KOPT-K1 (cell line): ENCODE measurements at regions not wholly inside any gene's neighbourhood (a gene's known extent, or its start where the extent isn't known, plus 50 kb on each side); places are given as distances from the start of the nearest gene placed in this dataset.
"Not testable (repeated sequence)": the region's sequence is repeated elsewhere in the genome, so short reads cannot be mapped to it uniquely, and the experiment has no call there.

ENCODE experiments used
- H3K27ac ChIP-seq: fragments of 200-600 bp; sonication (generic); 2 replicates; pipeline ENCODE4 v1.5.1; 2016; ENCODE audit warnings: antibody characterized with exemption, mild to moderate bottlenecking, low read depth, low read length; ENCODE audit not compliant: poor library complexity, severe bottlenecking
- H3K36me3 ChIP-seq: fragments of 200-600 bp; sonication (generic); 2 replicates; pipeline ENCODE4 v1.5.1; 2017; ENCODE audit warnings: antibody characterized with exemption, mild to moderate bottlenecking, low read length, moderate library complexity; ENCODE audit not compliant: insufficient read depth
- H3K9me3 ChIP-seq: fragments of 200-600 bp; sonication (generic); 2 replicates; pipeline ENCODE4 v1.5.1; 2017; ENCODE audit warnings: antibody characterized with exemption, low read length, mild to moderate bottlenecking; ENCODE audit not compliant: insufficient read depth, poor library complexity, severe bottlenecking

GRCh38 chr7:108911016-108911415 is 341.3 kb downstream of the DNAJB9 start:
- no peaks in the 10 kb centered on the region for H3K9me3 ChIP-seq
- H3K36me3 ChIP-seq = no peaks in the 10 kb centered on the region
- no peak overlapping the region for H3K27ac ChIP-seq

DNA sequence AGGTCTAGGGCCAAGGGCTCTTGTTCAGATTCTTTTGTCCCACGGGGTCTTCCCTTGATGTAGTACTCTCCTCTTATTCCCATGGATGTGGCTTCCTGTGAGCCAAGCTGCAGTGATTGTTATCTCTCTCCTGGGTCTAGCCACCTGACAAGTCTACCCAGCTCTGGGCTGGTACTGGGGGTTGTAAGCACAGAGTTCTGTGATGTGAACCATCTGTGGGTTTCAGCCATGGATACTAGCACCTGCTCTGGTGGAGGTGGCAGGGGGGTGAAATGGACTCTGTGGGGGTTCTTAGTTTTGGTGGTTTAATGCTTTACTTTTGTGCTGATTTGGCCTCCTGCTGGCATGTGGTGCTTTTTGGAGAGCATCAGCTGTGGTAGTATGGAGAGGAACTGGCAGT is 350.8 kb downstream of the DNAJB9 start:
- Histone ChIP-seq H3K9me3 (no peaks in the 10 kb centered on the region), H3K27ac (no peak overlapping the region), H3K36me3 (no peaks in the 10 kb centered on the region)

- H3K36me3 ChIP-seq, H3K9me3 ChIP-seq, H3K27ac ChIP-seq: not testable (repeated sequence)
These were observed 373.4 kb downstream of the DNAJB9 start for GRCh38 chr7:108943048-108943447.

DNA sequence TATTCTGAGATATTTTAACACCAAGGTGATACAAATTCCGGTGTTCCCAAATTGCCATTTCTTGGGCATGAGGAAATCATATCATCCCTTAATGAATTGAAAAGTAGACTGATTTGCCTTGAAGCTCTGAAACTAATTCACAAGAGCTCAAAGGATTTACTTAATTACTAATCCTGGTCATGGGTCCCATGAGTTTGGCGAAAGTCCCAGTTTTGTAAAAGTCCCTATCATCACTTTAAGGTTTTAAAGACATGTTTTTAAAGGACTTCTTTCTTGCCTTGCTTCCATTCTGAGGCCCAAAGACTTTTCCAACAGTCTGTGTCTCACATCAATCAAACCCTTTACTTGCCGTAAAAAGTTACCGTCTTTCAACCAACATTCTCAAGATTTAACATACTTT is 377.9 kb downstream of the DNAJB9 start:
- Histone ChIP-seq H3K27ac (no peak overlapping the region), H3K9me3 (no peaks in the 10 kb centered on the region), H3K36me3 (no peaks in the 10 kb centered on the region)

DNA sequence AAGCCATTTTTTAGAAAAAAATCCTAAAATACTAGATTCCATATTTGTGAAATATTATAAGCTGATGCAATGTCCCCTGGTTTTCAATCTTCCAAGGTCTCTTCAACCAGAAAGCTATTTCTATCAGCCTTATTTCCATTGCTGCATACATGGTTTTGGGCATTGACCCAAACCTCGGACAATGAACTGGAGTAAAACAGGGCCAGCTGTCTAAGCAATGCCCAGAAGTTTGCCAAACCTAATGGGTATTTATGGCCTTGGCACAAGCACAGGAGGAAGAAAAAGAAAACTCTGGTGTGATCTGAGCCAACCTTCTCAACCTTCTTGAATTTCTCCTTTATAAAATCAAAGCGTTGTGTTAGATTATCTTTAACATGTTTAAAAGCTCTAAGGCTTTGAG is 402.3 kb downstream of the DNAJB9 start:
- H3K9me3 ChIP-seq = no peaks in the 10 kb centered on the region
- H3K27ac ChIP-seq = no peak overlapping the region
- no peaks in the 10 kb centered on the region for H3K36me3 ChIP-seq

- H3K27ac ChIP-seq = no peak overlapping the region
- H3K36me3 ChIP-seq = no peaks in the 10 kb centered on the region
- no peaks in the 10 kb centered on the region for H3K9me3 ChIP-seq
These were observed 403.4 kb downstream of the DNAJB9 start for GRCh38 chr7:108973075-108973474.

DNA sequence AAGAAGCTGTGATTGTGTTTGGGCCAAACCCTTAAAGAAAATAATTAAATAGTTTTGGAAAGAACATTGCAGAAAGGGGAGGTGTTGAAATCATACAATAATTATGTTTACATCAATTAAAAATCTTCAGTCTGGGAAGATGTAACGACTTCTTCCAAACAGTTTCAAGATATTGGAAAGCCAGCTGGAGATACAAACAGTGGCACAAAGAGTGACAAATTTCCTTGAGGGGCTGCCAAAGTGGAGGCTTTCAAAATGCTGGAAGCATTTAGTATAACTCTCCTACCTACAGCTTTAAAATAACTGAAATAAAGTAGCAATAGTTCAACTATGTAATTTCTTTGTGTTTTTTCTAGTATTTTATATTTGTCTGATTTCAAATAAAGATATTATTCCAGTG is 405.0 kb downstream of the DNAJB9 start:
- no peak overlapping the region for H3K27ac ChIP-seq
- H3K36me3 ChIP-seq = no peaks in the 10 kb centered on the region
- no peaks in the 10 kb centered on the region for H3K9me3 ChIP-seq

GRCh38 chr7:108985037-108985436 is 415.4 kb downstream of the DNAJB9 start:
- H3K36me3 ChIP-seq = no peaks in the 10 kb centered on the region
- no peak overlapping the region for H3K27ac ChIP-seq
- no peaks in the 10 kb centered on the region for H3K9me3 ChIP-seq

DNA sequence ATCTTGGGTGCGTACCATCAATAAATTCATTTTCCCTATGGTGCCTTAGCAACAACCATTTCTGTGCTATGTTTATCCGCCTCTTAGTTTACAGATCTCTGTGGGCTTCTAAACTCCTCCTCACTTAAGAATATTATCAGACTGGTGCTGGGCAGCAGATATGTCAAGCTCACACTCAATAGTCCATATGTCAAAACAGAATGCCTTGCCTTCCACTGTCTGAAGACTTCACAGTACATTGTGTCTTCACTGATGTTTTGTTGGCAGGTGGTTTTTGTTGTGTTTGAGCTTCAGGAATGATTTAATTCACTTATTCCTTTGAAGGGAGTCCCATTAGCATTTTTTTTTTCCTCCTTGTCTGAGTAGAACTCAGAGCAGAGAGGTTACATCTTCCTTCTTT is 419.6 kb downstream of the DNAJB9 start:
- H3K27ac ChIP-seq = no peak overlapping the region
- H3K9me3 ChIP-seq = no peaks in the 10 kb centered on the region
- no peaks in the 10 kb centered on the region for H3K36me3 ChIP-seq

DNA sequence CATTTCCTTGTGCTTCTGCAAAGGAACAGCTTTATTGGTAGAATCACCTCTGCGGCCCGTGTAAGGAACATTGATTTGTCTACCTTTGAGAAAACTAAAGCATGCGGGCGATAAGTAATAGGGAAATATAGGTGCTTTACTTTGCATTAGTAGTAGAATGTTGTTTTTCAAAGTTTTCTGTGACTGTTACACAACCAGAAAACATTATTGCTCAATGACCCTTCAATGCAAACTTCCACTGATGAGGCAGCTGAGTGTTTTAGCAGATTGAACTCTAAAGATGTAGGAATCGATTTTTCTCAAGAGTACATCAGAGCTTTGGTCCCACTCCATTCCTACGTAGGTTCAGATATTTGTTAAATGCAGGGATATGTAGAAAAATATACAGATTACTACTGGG is 427.8 kb downstream of the DNAJB9 start:
- Histone ChIP-seq H3K27ac (no peak overlapping the region), H3K9me3 (no peaks in the 10 kb centered on the region), H3K36me3 (no peaks in the 10 kb centered on the region)

DNA sequence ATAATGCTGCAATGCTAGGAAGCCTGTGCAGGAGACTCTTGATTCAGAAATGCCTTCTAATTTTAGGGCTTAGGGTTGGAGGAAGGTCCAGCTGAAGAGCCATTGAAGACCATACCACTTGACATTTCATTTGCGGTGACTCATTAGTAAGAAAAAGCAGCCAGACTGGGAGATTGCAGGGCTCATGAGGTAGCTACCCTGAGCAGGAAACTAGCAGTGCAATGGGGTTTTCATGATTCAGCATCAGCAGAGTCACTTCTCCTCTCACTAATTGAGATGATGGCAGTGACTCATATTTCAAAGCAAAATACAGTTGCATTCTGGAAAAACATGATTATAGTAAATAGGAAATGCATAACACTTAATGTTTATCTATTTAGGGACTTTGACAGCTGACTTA is 434.1 kb downstream of the DNAJB9 start:
- no peak overlapping the region for H3K27ac ChIP-seq
- no peaks in the 10 kb centered on the region for H3K9me3 ChIP-seq
- H3K36me3 ChIP-seq = no peaks in the 10 kb centered on the region

DNA sequence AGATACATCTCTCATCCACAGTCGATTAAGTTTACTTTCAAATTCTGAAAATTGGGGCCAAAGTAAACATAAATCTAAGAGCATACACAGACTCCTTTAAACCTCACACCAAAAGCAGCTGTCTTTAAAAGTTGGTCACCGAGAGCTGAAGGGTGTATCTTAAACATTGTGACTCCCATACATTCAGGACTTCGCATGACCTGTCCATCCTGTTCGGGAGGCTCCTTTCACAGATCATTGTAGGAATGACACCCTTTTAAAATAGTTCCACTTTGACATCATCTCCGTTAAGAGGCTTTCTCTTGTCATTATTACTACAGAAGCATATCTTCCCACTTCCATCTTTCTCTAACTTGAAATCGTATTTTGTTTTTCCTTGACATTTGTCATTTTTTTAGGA is 440.0 kb downstream of the DNAJB9 start:
- H3K9me3 ChIP-seq = no peaks in the 10 kb centered on the region
- no peak overlapping the region for H3K27ac ChIP-seq
- H3K36me3 ChIP-seq = no peaks in the 10 kb centered on the region

DNA sequence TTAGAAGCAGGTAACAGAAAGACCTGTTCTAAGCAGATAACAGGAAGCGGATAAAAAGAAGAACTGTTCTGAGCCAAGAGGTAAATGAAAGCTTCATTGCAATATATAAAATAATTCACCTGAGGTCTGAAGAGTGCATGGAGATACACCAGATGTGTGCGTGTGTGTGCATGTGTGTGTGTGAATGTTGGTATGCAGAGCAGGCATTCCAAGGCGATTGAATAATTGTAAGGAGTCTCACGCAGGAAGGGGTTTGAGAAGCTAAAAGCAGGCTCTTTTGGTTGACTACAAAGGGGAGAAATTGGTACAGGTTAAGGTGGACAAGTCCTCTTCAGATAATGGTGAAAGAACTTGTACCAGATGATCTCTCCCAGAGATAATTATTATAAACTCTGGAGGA is 450.6 kb downstream of the DNAJB9 start:
- Histone ChIP-seq H3K27ac (no peak overlapping the region), H3K9me3 (no peaks in the 10 kb centered on the region), H3K36me3 (no peaks in the 10 kb centered on the region)

GRCh38 chr7:109021390-109021789 is 451.7 kb downstream of the DNAJB9 start:
- H3K27ac ChIP-seq = no peak overlapping the region

DNA sequence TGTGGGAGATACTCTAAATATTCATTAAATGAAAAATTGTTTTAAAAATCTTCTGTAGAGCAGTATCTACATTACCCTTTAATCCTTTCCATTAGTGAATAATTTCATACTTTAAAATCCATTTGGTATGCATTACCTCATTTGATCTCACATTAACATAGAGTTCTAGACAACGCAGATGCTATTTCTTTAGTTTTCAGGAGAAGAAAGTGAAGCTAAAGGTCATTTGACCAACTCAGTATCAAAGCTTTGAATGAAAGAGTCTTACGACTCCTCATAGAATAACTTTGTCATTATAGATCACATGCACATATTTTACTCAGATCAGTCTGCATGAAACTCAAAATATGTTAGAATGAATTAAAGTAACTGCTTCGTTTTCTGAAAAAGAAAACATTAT is 460.2 kb downstream of the DNAJB9 start:
- Histone ChIP-seq H3K36me3 (no peaks in the 10 kb centered on the region), H3K9me3 (no peaks in the 10 kb centered on the region), H3K27ac (no peak overlapping the region)

More at GRCh38 chr7:109021390-109021789, 451.7 kb downstream of the DNAJB9 start:
- Histone ChIP-seq H3K9me3 (no peaks in the 10 kb centered on the region), H3K36me3 (no peaks in the 10 kb centered on the region)

DNA sequence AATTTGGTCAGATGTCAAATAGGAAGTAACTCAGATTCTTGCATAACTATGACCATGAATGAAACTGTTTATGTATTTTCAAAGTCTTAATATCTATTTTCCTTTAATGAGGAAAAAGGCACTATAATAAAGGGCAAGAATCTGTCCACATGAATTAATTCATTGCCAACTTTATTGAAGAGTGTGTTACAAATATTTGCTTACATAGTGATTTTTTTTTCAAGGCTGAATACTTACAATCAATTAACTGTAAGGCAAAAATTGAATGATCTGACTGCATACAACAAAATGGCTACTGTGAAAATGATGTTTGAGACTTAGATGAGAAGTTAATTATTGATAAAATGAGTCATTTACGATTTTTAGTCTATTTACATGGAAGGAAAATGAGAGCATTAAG is 475.0 kb downstream of the DNAJB9 start:
- Histone ChIP-seq H3K9me3 (no peaks in the 10 kb centered on the region), H3K27ac (no peak overlapping the region), H3K36me3 (no peaks in the 10 kb centered on the region)

- H3K27ac ChIP-seq = no peak overlapping the region
- no peaks in the 10 kb centered on the region for H3K9me3 ChIP-seq
- no peaks in the 10 kb centered on the region for H3K36me3 ChIP-seq
These were observed 479.7 kb downstream of the DNAJB9 start for GRCh38 chr7:109049366-109049765.
